Vagina (tissue), 2 donors: ENCODE measurements at regions not wholly inside any gene's neighbourhood (a gene's known extent, or its start where the extent isn't known, plus 50 kb on each side); places are given as distances from the start of the nearest gene placed in this dataset.

Source experiments
- DNase-seq, 2 donors: peaks; one replicate each; pipeline ENCODE4 v3.0.0-alpha.2; 2017; ENCODE audit errors: extremely low spot score in 2 of 2
- H3K27ac ChIP-seq: fragments of 200-600 bp; sonication (generic); one replicate; pipeline ENCODE4 v1.5.1; 2019
- H3K27me3 ChIP-seq: fragments of 200-600 bp; sonication (generic); one replicate; pipeline ENCODE4 v1.5.1; 2019
- H3K36me3 ChIP-seq, 2 donors: fragments of 200-600 bp; sonication (generic); one replicate each; pipeline ENCODE4 v1.5.1; 2017 to 2019
- H3K4me1 ChIP-seq: fragments of 200-600 bp; sonication (generic); one replicate; pipeline ENCODE4 v1.5.1; 2019
- H3K4me3 ChIP-seq, 2 donors: fragments of 200-600 bp; sonication (generic); 1 replicate in 1 of 2; 2 replicates in 1 of 2; pipeline ENCODE4 v1.5.1; 2016 to 2019
- H3K9me3 ChIP-seq: fragments of 200-600 bp; sonication (generic); one replicate; pipeline ENCODE4 v1.5.1; 2019
- CTCF ChIP-seq, 3 experiments: fragments of 450-650 bp in 2 of 3; fragments of 200-600 bp in 1 of 3; sonication (generic) in 1 of 3; IDR thresholded peaks; one replicate each; pipeline ENCODE4 v1.5.1; 2017 to 2019; ENCODE audit warnings: antibody characterized with exemption in 3 of 3, mild to moderate bottlenecking in 2 of 3, moderate library complexity in 2 of 3
- POLR2A ChIP-seq, 2 donors: fragments of 450-650 bp; IDR thresholded peaks; one replicate each; pipeline ENCODE4 v1.6.1; 2017; ENCODE audit warnings: antibody characterized with exemption in 2 of 2, mild to moderate bottlenecking in 2 of 2, moderate library complexity in 2 of 2
- POLR2AphosphoS5 ChIP-seq, 2 donors: sonication (generic); formaldehyde crosslinking; IDR thresholded peaks; one replicate each; pipeline ENCODE4 v1.9.0; 2017; ENCODE audit warnings: antibody characterized with exemption in 2 of 2, mild to moderate bottlenecking in 2 of 2, low read depth in 1 of 2; ENCODE audit not compliant: insufficient read depth in 1 of 2
- intact Hi-C: fragments of 100-400 bp; cut with DNase I; formaldehyde crosslinking; loops from one replicate; pipeline ENCODE4 v1.15.1; 2023

- Histone ChIP-seq H3K27me3 (no peaks in the 10 kb centered on the region), H3K9me3 (no peaks in the 10 kb centered on the region), H3K36me3 (no peaks in the 10 kb centered on the region), H3K4me3 (no peak overlapping the region), H3K27ac (no peak overlapping the region), H3K4me1 (peaks cover 22% of the 10 kb centered on the region)
- intact Hi-C loops = no loop called here
- no peak for DNase-seq
- TF ChIP-seq POLR2A (IDR thresholded peaks at IDR 0.05) (no peak), POLR2AphosphoS5 (IDR thresholded peaks at IDR 0.05; ENCODE audit: insufficient read depth in 1 of 2, low read depth in 1 of 2) (no peak), CTCF (IDR thresholded peaks at IDR 0.05) (no peak)
Measured at GRCh38 chr6:6823568-6824224, 235.2 kb downstream of the LY86 start.

- H3K27ac ChIP-seq = no peak overlapping the region
- no peak for TF ChIP-seq POLR2A (IDR thresholded peaks at IDR 0.05)
- TF ChIP-seq POLR2AphosphoS5 (IDR thresholded peaks at IDR 0.05; ENCODE audit: insufficient read depth in 1 of 2, low read depth in 1 of 2) = no peak
- TF ChIP-seq CTCF (IDR thresholded peaks at IDR 0.05) = no peak
- H3K9me3 ChIP-seq = no peaks in the 10 kb centered on the region
- no peaks in the 10 kb centered on the region for H3K36me3 ChIP-seq
- H3K4me3 ChIP-seq = no peak overlapping the region
- H3K27me3 ChIP-seq = no peaks in the 10 kb centered on the region
- intact Hi-C loops = no loop called here
- H3K4me1 ChIP-seq = peaks cover 22% of the 10 kb centered on the region
- DNase-seq = no peak
Measured at GRCh38 chr6:6824381-6824780, 235.9 kb downstream of the LY86 start.

GRCh38 chr6:6825193-6825784, 236.8 kb downstream of the LY86 start:
- H3K4me3 ChIP-seq = no peak overlapping the region
- TF ChIP-seq POLR2AphosphoS5 (IDR thresholded peaks at IDR 0.05; ENCODE audit: insufficient read depth in 1 of 2, low read depth in 1 of 2) = peak; percentile 48 to 56
- no peak for TF ChIP-seq POLR2A (IDR thresholded peaks at IDR 0.05)
- intact Hi-C loops = no loop called here
- DNase-seq = peak in 1 of 2 donors; percentile 96
- H3K27ac ChIP-seq = peak overlapping the region; percentile 58
- no peaks in the 10 kb centered on the region for H3K9me3 ChIP-seq
- no peaks in the 10 kb centered on the region for H3K36me3 ChIP-seq
- peaks cover 22% of the 10 kb centered on the region for H3K4me1 ChIP-seq
- H3K27me3 ChIP-seq = no peaks in the 10 kb centered on the region

GRCh38 chr6:6826095-6826901, 237.8 kb downstream of the LY86 start:
- H3K9me3 ChIP-seq = no peaks in the 10 kb centered on the region
- H3K4me1 ChIP-seq = peaks cover 19% of the 10 kb centered on the region
- DNase-seq = peak in 1 of 2 donors; percentile 95
- TF ChIP-seq POLR2AphosphoS5 (IDR thresholded peaks at IDR 0.05; ENCODE audit: insufficient read depth in 1 of 2, low read depth in 1 of 2) = peak in 1 of 2 donors; percentile 46
- TF ChIP-seq CTCF (IDR thresholded peaks at IDR 0.05) = no peak
- H3K36me3 ChIP-seq = no peaks in the 10 kb centered on the region
- H3K27me3 ChIP-seq = no peaks in the 10 kb centered on the region
- intact Hi-C loops = loop anchor here (2.0 kb wide), 1 partner anchor 31 kb away; no protein-coding TSS in a partner anchor
- H3K4me3 ChIP-seq = no peak overlapping the region
- peak overlapping the region; percentile 55 for H3K27ac ChIP-seq

- no peak for TF ChIP-seq CTCF (IDR thresholded peaks at IDR 0.05)
- no peak for TF ChIP-seq POLR2AphosphoS5 (IDR thresholded peaks at IDR 0.05; ENCODE audit: insufficient read depth in 1 of 2, low read depth in 1 of 2)
- no peak for TF ChIP-seq POLR2A (IDR thresholded peaks at IDR 0.05)
- H3K9me3 ChIP-seq = no peaks in the 10 kb centered on the region
- no peak overlapping the region for H3K4me3 ChIP-seq
- peak overlapping the region; percentile 55 for H3K27ac ChIP-seq
- DNase-seq = no peak
- no peaks in the 10 kb centered on the region for H3K36me3 ChIP-seq
- intact Hi-C loops = loop anchor here (2.0 kb wide), 1 partner anchor 30 kb away; no protein-coding TSS in a partner anchor
- no peaks in the 10 kb centered on the region for H3K27me3 ChIP-seq
- peaks cover 19% of the 10 kb centered on the region for H3K4me1 ChIP-seq
Measured at GRCh38 chr6:6826961-6827360, 238.4 kb downstream of the LY86 start.
